Liver (tissue), 8 donors: ENCODE measurements at regions not wholly inside any gene's neighbourhood (a gene's known extent, or its start where the extent isn't known, plus 50 kb on each side); places are given as distances from the start of the nearest gene placed in this dataset.

Experiments
- DNase-seq: peaks from one replicate; pipeline ENCODE4 v3.0.0-alpha.2; 2017; ENCODE audit warnings: low spot score
- H3K27ac ChIP-seq, 2 donors: one replicate each; pipeline ENCODE4 v1.7.0; 2013; ENCODE audit warnings: inconsistent platforms in 2 of 2, low read length in 2 of 2, control low read depth in 1 of 2, low read depth in 1 of 2, mild to moderate bottlenecking in 1 of 2
- H3K27me3 ChIP-seq, 4 donors: one replicate each; pipeline versions ENCODE4 v1.6.1 to v1.7.0; 2013; ENCODE audit warnings: low read length in 3 of 4, inconsistent platforms in 1 of 4, mild to moderate bottlenecking in 1 of 4, moderate library complexity in 1 of 4; ENCODE audit not compliant: control insufficient read depth in 4 of 4, insufficient read depth in 4 of 4
- H3K36me3 ChIP-seq, 4 donors: one replicate each; pipeline versions ENCODE4 v1.6.1 to v1.7.0; 2013; ENCODE audit warnings: low read length in 3 of 4, mild to moderate bottlenecking in 3 of 4, low read depth in 1 of 4, moderate library complexity in 1 of 4; ENCODE audit not compliant: control insufficient read depth in 4 of 4, insufficient read depth in 3 of 4
- H3K4me1 ChIP-seq, 4 donors: one replicate each; pipeline versions ENCODE4 v1.6.1 to v1.7.0; 2013; ENCODE audit warnings: low read length in 3 of 4, mild to moderate bottlenecking in 3 of 4, moderate library complexity in 1 of 4; ENCODE audit not compliant: control insufficient read depth in 4 of 4, insufficient read depth in 4 of 4
- H3K4me3 ChIP-seq, 3 donors: one replicate each; pipeline versions ENCODE4 v1.6.1 to v1.7.0; 2013; ENCODE audit warnings: low read length in 3 of 3, control low read depth in 1 of 3, low read depth in 1 of 3, mild to moderate bottlenecking in 1 of 3
- H3K9ac ChIP-seq, 2 donors: one replicate each; pipeline ENCODE4 v1.7.0; 2013; ENCODE audit warnings: low read length in 2 of 2, mild to moderate bottlenecking in 2 of 2, moderate library complexity in 2 of 2, control low read depth in 1 of 2, low read depth in 1 of 2
- H3K9me3 ChIP-seq, 4 donors: one replicate each; pipeline versions ENCODE4 v1.6.1 to v1.7.0; 2013; ENCODE audit warnings: low read length in 3 of 4; ENCODE audit not compliant: control insufficient read depth in 4 of 4
- EGR1 ChIP-seq, 2 donors: IDR thresholded peaks; 2 replicates each; pipeline ENCODE4 v1.6.1; 2016 to 2018; ENCODE audit warnings: antibody characterized with exemption in 2 of 2, low read depth in 2 of 2
- FOXA1 ChIP-seq: IDR thresholded peaks from 2 replicates; pipeline ENCODE4 v1.6.1; 2016; ENCODE audit warnings: antibody characterized with exemption
- FOXA2 ChIP-seq: IDR thresholded peaks from 2 replicates; pipeline ENCODE4 v1.6.1; 2016; ENCODE audit warnings: antibody characterized with exemption
- GABPA ChIP-seq, 2 donors: IDR thresholded peaks in 1 of 2; conservative IDR thresholded peaks in 1 of 2; 2 replicates each; pipeline ENCODE4 v1.6.1; 2016; ENCODE audit warnings: antibody characterized with exemption in 2 of 2, mild to moderate bottlenecking in 1 of 2, moderate library complexity in 1 of 2
- HNF4A ChIP-seq, 2 donors: conservative IDR thresholded peaks; 2 replicates each; pipeline ENCODE4 v1.6.1; 2016; ENCODE audit warnings: antibody characterized with exemption in 2 of 2, mild to moderate bottlenecking in 2 of 2
- HNF4G ChIP-seq: IDR thresholded peaks from 2 replicates; pipeline ENCODE4 v1.6.1; 2016; ENCODE audit warnings: antibody characterized with exemption
- JUND ChIP-seq, 2 donors: IDR thresholded peaks; 2 replicates each; pipeline ENCODE4 v1.6.1; 2016; ENCODE audit warnings: antibody characterized with exemption in 2 of 2
- NR2F2 ChIP-seq: IDR thresholded peaks from 2 replicates; pipeline ENCODE4 v1.6.1; 2016; ENCODE audit warnings: antibody characterized with exemption
- RAD21 ChIP-seq, 2 donors: IDR thresholded peaks; 2 replicates each; pipeline ENCODE4 v1.6.1; 2016; ENCODE audit warnings: antibody characterized with exemption in 2 of 2, mild to moderate bottlenecking in 2 of 2
- RXRA ChIP-seq, 2 donors: IDR thresholded peaks; 2 replicates each; pipeline ENCODE4 v1.6.1; 2017 to 2018; ENCODE audit warnings: antibody characterized with exemption in 2 of 2, mild to moderate bottlenecking in 1 of 2
- SP1 ChIP-seq: IDR thresholded peaks from 2 replicates; pipeline ENCODE4 v1.6.1; 2018; ENCODE audit warnings: antibody characterized with exemption, mild to moderate bottlenecking
- TAF1 ChIP-seq: conservative IDR thresholded peaks from 2 replicates; pipeline ENCODE4 v1.6.1; 2016; ENCODE audit warnings: antibody characterized with exemption, mild to moderate bottlenecking
- YY1 ChIP-seq: IDR thresholded peaks from 2 replicates; pipeline ENCODE4 v1.6.1; 2016; ENCODE audit warnings: antibody characterized with exemption, mild to moderate bottlenecking
- WGBS: extraction: QIAGEN DNeasy Blood & Tissue Kit; methylation state at CpG from one replicate; pipeline ENCODE4 v1.1.7; 2013; 5-methylcytosine and 5-hydroxymethylcytosine counted together
- TF ChIP-seq, protein P1 (sequence below): IDR thresholded peaks from 2 replicates; pipeline ENCODE4 v1.6.1; 2016; ENCODE audit warnings: antibody characterized with exemption
- TF ChIP-seq, protein P2 (sequence below): IDR thresholded peaks from 2 replicates; pipeline ENCODE4 v1.6.1; 2016; ENCODE audit warnings: antibody characterized with exemption
- TF ChIP-seq, protein P3 (sequence below): IDR thresholded peaks from 2 replicates; pipeline ENCODE4 v1.6.1; 2016; ENCODE audit warnings: antibody characterized with exemption
- TF ChIP-seq, protein P4 (sequence below): IDR thresholded peaks from 2 replicates; pipeline ENCODE4 v1.6.1; 2016; ENCODE audit warnings: antibody characterized with exemption, mild to moderate bottlenecking
- TF ChIP-seq, protein P5 (sequence below): fragments of 150-350 bp; IDR thresholded peaks from 2 replicates; pipeline ENCODE4 v1.5.1; 2017; ENCODE audit warnings: improper control_type of control experiment, low read depth, low read length; ENCODE audit not compliant: missing input control
- donor health status: healthy.
- donor health status: healthy.
- donor health status: healthy.
- donor health status: healthy.
- donor health status: healthy.

DNA sequence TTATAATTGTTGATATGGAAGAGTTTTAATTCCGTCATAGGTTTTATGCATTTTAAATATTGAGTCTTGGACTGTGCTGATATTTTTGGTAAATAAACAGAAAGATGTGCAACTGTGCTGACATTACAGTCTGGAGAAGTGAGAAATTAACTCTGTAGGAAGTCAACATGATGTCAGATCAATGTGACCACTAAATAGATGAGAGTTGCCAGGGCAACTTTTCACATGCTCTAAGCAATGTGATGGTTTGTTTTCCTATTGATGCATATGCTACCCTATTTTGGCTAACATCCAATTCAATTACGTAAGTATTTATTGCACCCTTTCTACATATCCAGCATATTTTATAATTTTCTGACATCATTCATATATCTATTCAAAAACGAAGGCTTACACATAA lies 1109.3 kb downstream of the TSN start (continued):
- TF ChIP-seq, protein P1, sequence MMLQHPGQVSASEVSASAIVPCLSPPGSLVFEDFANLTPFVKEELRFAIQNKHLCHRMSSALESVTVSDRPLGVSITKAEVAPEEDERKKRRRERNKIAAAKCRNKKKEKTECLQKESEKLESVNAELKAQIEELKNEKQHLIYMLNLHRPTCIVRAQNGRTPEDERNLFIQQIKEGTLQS: no peak
- no peak for TF ChIP-seq HNF4A (conservative IDR thresholded peaks at IDR 0.05)
- TF ChIP-seq YY1: no peak
- no peak for TF ChIP-seq RXRA (IDR thresholded peaks at IDR 0.05)

DNA sequence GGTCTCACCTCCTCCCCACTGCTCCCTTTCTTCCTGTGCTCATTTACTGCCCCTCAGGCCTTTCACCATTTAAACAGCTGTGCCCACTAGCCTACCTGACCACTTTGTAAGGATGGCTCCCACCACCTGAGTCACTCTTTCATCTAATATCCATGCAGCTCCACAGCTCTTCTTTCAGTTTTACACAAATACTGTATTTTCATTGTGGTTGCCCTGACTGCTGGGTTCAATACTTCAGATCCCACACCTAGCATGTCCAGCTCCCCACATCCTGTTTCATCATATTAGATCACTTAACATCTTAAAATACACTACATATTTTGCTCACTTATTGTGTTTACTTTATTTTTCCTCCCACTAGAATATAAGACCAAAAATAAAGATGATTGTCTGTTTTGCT lies 1110.6 kb downstream of the TSN start:
- no peaks in the 10 kb centered on the region for H3K4me1 ChIP-seq
- H3K36me3 ChIP-seq: no peaks in the 10 kb centered on the region
- no peak for TF ChIP-seq EGR1 (IDR thresholded peaks at IDR 0.05; ENCODE audit: low read depth in 2 of 2)
- no peak for TF ChIP-seq SP1
- TF ChIP-seq FOXA2: no peak
- TF ChIP-seq, protein P1: no peak
- TF ChIP-seq GABPA (IDR thresholded peaks at IDR 0.05 in 1 of 2, conservative IDR thresholded peaks at IDR 0.05 in 1 of 2): no peak
- TF ChIP-seq NR2F2: no peak

DNA sequence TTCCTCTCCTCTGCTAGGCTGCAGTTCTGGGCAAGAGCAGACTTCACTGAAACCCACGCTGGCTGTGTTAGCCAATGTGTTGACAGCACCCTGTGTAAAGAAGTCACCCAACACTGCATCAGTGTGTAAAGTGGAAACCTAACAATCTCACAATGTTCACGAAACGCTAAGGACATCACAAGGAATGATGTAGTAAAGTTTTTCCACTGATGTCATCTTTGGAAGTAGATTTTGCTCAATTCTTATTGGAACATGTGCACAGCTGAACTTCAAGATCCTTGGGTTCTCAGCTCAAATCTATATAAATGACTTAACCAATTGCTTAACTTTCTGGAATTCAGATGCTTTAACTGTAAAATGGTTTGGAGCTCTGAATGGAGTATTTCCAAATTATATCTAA lies 1112.5 kb downstream of the TSN start:
- H3K9ac ChIP-seq: no peak overlapping the region
- TF ChIP-seq, protein P2, sequence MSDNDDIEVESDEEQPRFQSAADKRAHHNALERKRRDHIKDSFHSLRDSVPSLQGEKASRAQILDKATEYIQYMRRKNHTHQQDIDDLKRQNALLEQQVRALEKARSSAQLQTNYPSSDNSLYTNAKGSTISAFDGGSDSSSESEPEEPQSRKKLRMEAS: no peak
- no peak for TF ChIP-seq GABPA (IDR thresholded peaks at IDR 0.05 in 1 of 2, conservative IDR thresholded peaks at IDR 0.05 in 1 of 2)
- TF ChIP-seq HNF4G: no peak
- TF ChIP-seq EGR1 (IDR thresholded peaks at IDR 0.05; ENCODE audit: low read depth in 2 of 2): no peak
- TF ChIP-seq, protein P3, sequence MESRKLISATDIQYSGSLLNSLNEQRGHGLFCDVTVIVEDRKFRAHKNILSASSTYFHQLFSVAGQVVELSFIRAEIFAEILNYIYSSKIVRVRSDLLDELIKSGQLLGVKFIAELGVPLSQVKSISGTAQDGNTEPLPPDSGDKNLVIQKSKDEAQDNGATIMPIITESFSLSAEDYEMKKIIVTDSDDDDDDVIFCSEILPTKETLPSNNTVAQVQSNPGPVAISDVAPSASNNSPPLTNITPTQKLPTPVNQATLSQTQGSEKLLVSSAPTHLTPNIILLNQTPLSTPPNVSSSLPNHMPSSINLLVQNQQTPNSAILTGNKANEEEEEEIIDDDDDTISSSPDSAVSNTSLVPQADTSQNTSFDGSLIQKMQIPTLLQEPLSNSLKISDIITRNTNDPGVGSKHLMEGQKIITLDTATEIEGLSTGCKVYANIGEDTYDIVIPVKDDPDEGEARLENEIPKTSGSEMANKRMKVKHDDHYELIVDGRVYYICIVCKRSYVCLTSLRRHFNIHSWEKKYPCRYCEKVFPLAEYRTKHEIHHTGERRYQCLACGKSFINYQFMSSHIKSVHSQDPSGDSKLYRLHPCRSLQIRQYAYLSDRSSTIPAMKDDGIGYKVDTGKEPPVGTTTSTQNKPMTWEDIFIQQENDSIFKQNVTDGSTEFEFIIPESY: no peak
- no peak for TF ChIP-seq SP1
- no peak for TF ChIP-seq FOXA1
- no peak for TF ChIP-seq HNF4A (conservative IDR thresholded peaks at IDR 0.05)
- TF ChIP-seq, protein P1: no peak
- no peak for TF ChIP-seq NR2F2
- TF ChIP-seq FOXA2: no peak
- TF ChIP-seq YY1: no peak
- no peak for TF ChIP-seq RXRA (IDR thresholded peaks at IDR 0.05)
- TF ChIP-seq, protein P4, sequence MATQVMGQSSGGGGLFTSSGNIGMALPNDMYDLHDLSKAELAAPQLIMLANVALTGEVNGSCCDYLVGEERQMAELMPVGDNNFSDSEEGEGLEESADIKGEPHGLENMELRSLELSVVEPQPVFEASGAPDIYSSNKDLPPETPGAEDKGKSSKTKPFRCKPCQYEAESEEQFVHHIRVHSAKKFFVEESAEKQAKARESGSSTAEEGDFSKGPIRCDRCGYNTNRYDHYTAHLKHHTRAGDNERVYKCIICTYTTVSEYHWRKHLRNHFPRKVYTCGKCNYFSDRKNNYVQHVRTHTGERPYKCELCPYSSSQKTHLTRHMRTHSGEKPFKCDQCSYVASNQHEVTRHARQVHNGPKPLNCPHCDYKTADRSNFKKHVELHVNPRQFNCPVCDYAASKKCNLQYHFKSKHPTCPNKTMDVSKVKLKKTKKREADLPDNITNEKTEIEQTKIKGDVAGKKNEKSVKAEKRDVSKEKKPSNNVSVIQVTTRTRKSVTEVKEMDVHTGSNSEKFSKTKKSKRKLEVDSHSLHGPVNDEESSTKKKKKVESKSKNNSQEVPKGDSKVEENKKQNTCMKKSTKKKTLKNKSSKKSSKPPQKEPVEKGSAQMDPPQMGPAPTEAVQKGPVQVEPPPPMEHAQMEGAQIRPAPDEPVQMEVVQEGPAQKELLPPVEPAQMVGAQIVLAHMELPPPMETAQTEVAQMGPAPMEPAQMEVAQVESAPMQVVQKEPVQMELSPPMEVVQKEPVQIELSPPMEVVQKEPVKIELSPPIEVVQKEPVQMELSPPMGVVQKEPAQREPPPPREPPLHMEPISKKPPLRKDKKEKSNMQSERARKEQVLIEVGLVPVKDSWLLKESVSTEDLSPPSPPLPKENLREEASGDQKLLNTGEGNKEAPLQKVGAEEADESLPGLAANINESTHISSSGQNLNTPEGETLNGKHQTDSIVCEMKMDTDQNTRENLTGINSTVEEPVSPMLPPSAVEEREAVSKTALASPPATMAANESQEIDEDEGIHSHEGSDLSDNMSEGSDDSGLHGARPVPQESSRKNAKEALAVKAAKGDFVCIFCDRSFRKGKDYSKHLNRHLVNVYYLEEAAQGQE: no peak
- TF ChIP-seq, protein P5, sequence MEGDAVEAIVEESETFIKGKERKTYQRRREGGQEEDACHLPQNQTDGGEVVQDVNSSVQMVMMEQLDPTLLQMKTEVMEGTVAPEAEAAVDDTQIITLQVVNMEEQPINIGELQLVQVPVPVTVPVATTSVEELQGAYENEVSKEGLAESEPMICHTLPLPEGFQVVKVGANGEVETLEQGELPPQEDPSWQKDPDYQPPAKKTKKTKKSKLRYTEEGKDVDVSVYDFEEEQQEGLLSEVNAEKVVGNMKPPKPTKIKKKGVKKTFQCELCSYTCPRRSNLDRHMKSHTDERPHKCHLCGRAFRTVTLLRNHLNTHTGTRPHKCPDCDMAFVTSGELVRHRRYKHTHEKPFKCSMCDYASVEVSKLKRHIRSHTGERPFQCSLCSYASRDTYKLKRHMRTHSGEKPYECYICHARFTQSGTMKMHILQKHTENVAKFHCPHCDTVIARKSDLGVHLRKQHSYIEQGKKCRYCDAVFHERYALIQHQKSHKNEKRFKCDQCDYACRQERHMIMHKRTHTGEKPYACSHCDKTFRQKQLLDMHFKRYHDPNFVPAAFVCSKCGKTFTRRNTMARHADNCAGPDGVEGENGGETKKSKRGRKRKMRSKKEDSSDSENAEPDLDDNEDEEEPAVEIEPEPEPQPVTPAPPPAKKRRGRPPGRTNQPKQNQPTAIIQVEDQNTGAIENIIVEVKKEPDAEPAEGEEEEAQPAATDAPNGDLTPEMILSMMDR: no peak
- TF ChIP-seq RAD21 (IDR thresholded peaks at IDR 0.05): no peak
- TF ChIP-seq TAF1: no peak
- no peak for TF ChIP-seq JUND (IDR thresholded peaks at IDR 0.05)

More for the DNA sequence above, 1110.6 kb downstream of the TSN start:
- no peak for DNase-seq
- Histone ChIP-seq H3K9me3 (peaks cover 0 to 2% (median 0%) of the 10 kb centered on the region in 4 donors), H3K4me3 (no peak overlapping the region), H3K9ac (no peak overlapping the region), H3K27ac (no peak overlapping the region), H3K27me3 (no peaks in the 10 kb centered on the region)

More for the DNA sequence above, 1112.5 kb downstream of the TSN start:
- no peak for DNase-seq
- no peaks in the 10 kb centered on the region for H3K4me1 ChIP-seq
- H3K9me3 ChIP-seq: peaks cover 0 to 2% (median 0%) of the 10 kb centered on the region in 4 donors
- no peak overlapping the region for H3K27ac ChIP-seq
- H3K27me3 ChIP-seq: no peaks in the 10 kb centered on the region
- WGBS: 57% methylated on average over 3 of the region's 3 CpGs
- H3K36me3 ChIP-seq: no peaks in the 10 kb centered on the region
- no peak overlapping the region for H3K4me3 ChIP-seq
